GM23338 (cell line): ENCODE measurements at regions not wholly inside any gene's neighbourhood (a gene's known extent, or its start where the extent isn't known, plus 50 kb on each side); places are given as distances from the start of the nearest gene placed in this dataset.
A peak's percentile ranks its signal among the peaks of the same experiment; 100 is the strongest.

Source experiments
- ATAC-seq: fragments of 200-7000 bp; cut with Tn5 transposase; 3 replicates; pipeline ENCODE4 v1.9.1; 2020
- DNase-seq: peaks from one replicate; pipeline ENCODE4 v3.0.0-alpha.2; 2015; ENCODE audit warnings: low spot score
- H2AFZ ChIP-seq: fragments of 200-600 bp; sonication (generic); 2 replicates; pipeline ENCODE4 v1.8.0; 2016; ENCODE audit warnings: antibody characterized with exemption, mild to moderate bottlenecking, moderate library complexity
- H3F3A ChIP-seq: fragments of 200-600 bp; sonication (generic); replicated peaks from 2 replicates; pipeline ENCODE4 v1.8.0; 2017; ENCODE audit warnings: antibody characterized with exemption, mixed run types, low read depth
- H3K27ac ChIP-seq: fragments of 200-600 bp; sonication (generic); 2 replicates; pipeline ENCODE4 v1.6.1; 2016; ENCODE audit warnings: low read depth
- H3K27me3 ChIP-seq: fragments of 200-600 bp; sonication (generic); 2 replicates; pipeline ENCODE4 v1.8.0; 2016; ENCODE audit warnings: mild to moderate bottlenecking, mixed run types, moderate library complexity; ENCODE audit not compliant: insufficient read depth
- H3K36me3 ChIP-seq: fragments of 200-600 bp; sonication (generic); 2 replicates; pipeline ENCODE4 v1.8.0; 2016; ENCODE audit warnings: mild to moderate bottlenecking; ENCODE audit not compliant: insufficient read depth
- H3K4me1 ChIP-seq: fragments of 200-600 bp; sonication (generic); 2 replicates; pipeline ENCODE4 v1.8.0; 2016; ENCODE audit warnings: mild to moderate bottlenecking, moderate library complexity; ENCODE audit not compliant: insufficient read depth
- H3K4me2 ChIP-seq: fragments of 200-600 bp; sonication (generic); 2 replicates; pipeline ENCODE4 v1.7.1; 2017; ENCODE audit warnings: mixed run types
- H3K4me3 ChIP-seq: fragments of 200-600 bp; sonication (generic); 2 replicates; pipeline ENCODE4 v1.6.1; 2016; ENCODE audit warnings: mixed run types
- H3K79me2 ChIP-seq: fragments of 200-600 bp; sonication (generic); replicated peaks from 2 replicates; pipeline ENCODE4 v1.8.0; 2017; ENCODE audit warnings: mild to moderate bottlenecking; ENCODE audit not compliant: insufficient read depth
- H3K9me2 ChIP-seq: fragments of 200-600 bp; sonication (generic); 2 replicates; pipeline ENCODE4 v1.8.0; 2017; ENCODE audit not compliant: insufficient read depth
- H4K20me1 ChIP-seq: fragments of 200-600 bp; sonication (generic); replicated peaks from 2 replicates; pipeline ENCODE4 v1.8.0; 2017; ENCODE audit warnings: mild to moderate bottlenecking; ENCODE audit not compliant: insufficient read depth
- H3K27ac Mint-ChIP-seq: 2 replicates; pipeline ENCODE4 v1.8.0; 2020; ENCODE audit warnings: inconsistent platforms, mild to moderate bottlenecking, moderate library complexity, mixed read lengths
- H3K27me3 Mint-ChIP-seq: 3 replicates; pipeline ENCODE4 v1.8.0; 2022; ENCODE audit warnings: low read depth, mild to moderate bottlenecking, moderate library complexity, mixed read lengths, inconsistent platforms; ENCODE audit not compliant: insufficient read depth, poor library complexity
- H3K36me3 Mint-ChIP-seq: 3 replicates; pipeline ENCODE4 v1.8.0; 2021; ENCODE audit warnings: low read depth, mild to moderate bottlenecking, inconsistent platforms, moderate library complexity, mixed read lengths
- H3K4me1 Mint-ChIP-seq: 3 replicates; pipeline ENCODE4 v1.8.0; 2020; ENCODE audit warnings: mild to moderate bottlenecking, inconsistent platforms, mixed read lengths
- H3K4me3 Mint-ChIP-seq: 3 replicates; pipeline ENCODE4 v1.8.0; 2021; ENCODE audit warnings: moderate library complexity, mild to moderate bottlenecking, inconsistent platforms, mixed read lengths
- H3K9me3 Mint-ChIP-seq: 3 replicates; pipeline ENCODE4 v1.8.0; 2020; ENCODE audit warnings: moderate library complexity, mild to moderate bottlenecking, inconsistent platforms, mixed read lengths
- CREB1 ChIP-seq: fragments of 250-450 bp; sonication (Bioruptor Pico); IDR thresholded peaks from 2 replicates; pipeline ENCODE4 v1.5.0; 2020; ENCODE audit warnings: low read depth, mild to moderate bottlenecking, moderate library complexity
- CTCF ChIP-seq, 2 experiments: fragments of 200-600 bp in 1 of 2; sonication (generic) in 1 of 2; conservative IDR thresholded peaks; 2 replicates each; pipeline versions ENCODE4 v1.5.1 to v1.6.1; 2016 to 2017; ENCODE audit warnings: antibody characterized with exemption in 2 of 2, low read depth in 2 of 2, mild to moderate bottlenecking in 2 of 2, moderate library complexity in 1 of 2
- EZH2 ChIP-seq: fragments of 200-600 bp; sonication (generic); IDR thresholded peaks from one replicate; pipeline ENCODE4 v1.8.0; 2017; ENCODE audit warnings: antibody characterized with exemption, mild to moderate bottlenecking, low read depth; ENCODE audit not compliant: unreplicated experiment
- EZH2phosphoT487 ChIP-seq: fragments of 200-600 bp; sonication (generic); IDR thresholded peaks from one replicate; pipeline ENCODE4 v1.8.1; 2018; ENCODE audit warnings: antibody characterized with exemption; ENCODE audit not compliant: unreplicated experiment
- JUNB ChIP-seq: IDR thresholded peaks from one replicate; pipeline ENCODE4 v1.6.1; 2016; ENCODE audit warnings: antibody characterized with exemption; ENCODE audit not compliant: unreplicated experiment
- NANOG ChIP-seq: IDR thresholded peaks from 2 replicates; pipeline ENCODE4 v1.6.1; 2016; ENCODE audit warnings: antibody characterized with exemption, borderline replicate concordance
- POLR2AphosphoS5 ChIP-seq: IDR thresholded peaks from 2 replicates; pipeline ENCODE4 v1.6.1; 2016; ENCODE audit warnings: antibody characterized with exemption, low read depth
- STAT1 ChIP-seq: IDR thresholded peaks from one replicate; pipeline ENCODE4 v1.6.1; 2016; ENCODE audit warnings: antibody characterized with exemption; ENCODE audit not compliant: unreplicated experiment
- ZNF114 ChIP-seq: fragments of 250-450 bp; sonication (Bioruptor Pico); IDR thresholded peaks from 2 replicates; pipeline ENCODE4 v1.5.0; 2020; ENCODE audit warnings: mild to moderate bottlenecking, moderate library complexity
- ZNF331 ChIP-seq: fragments of 250-450 bp; sonication (Bioruptor Pico); IDR thresholded peaks from 2 replicates; pipeline ENCODE4 v1.5.0; 2020; ENCODE audit warnings: low read depth, mild to moderate bottlenecking, moderate library complexity
- ZNF462 ChIP-seq: fragments of 250-450 bp; sonication (Bioruptor Pico); IDR thresholded peaks from 2 replicates; pipeline ENCODE4 v1.5.0; 2020; ENCODE audit warnings: mild to moderate bottlenecking, moderate library complexity
- TF ChIP-seq, protein P1 (sequence below): IDR thresholded peaks from one replicate; pipeline ENCODE4 v1.6.1; 2018; ENCODE audit warnings: antibody characterized with exemption; ENCODE audit not compliant: unreplicated experiment
- TF ChIP-seq, protein P2 (sequence below): IDR thresholded peaks from 2 replicates; pipeline ENCODE4 v1.6.1; 2016; ENCODE audit warnings: antibody characterized with exemption

- Histone ChIP-seq H3K27ac (no peak overlapping the region), H3K4me1 (no peaks in the 10 kb centered on the region), H3K79me2 (no peaks in the 10 kb centered on the region), H2AFZ (no peak overlapping the region), H3K4me3 (no peak overlapping the region), H4K20me1 (no peaks in the 10 kb centered on the region), H3K36me3 (no peaks in the 10 kb centered on the region), H3F3A (no peaks in the 10 kb centered on the region), H3K4me2 (no peak overlapping the region), H3K9me2 (0 out of 2 replicates have a peak, but pooled peaks cover 8% of the 10 kb centered on the region), H3K27me3 (no peaks in the 10 kb centered on the region)
- H3K36me3 Mint-ChIP-seq = no peaks in the 10 kb centered on the region
- H3K27ac Mint-ChIP-seq = no peak overlapping the region
- H3K4me1 Mint-ChIP-seq = no peaks in the 10 kb centered on the region
- no peak overlapping the region for H3K4me3 Mint-ChIP-seq
- no peak for TF ChIP-seq JUNB
- TF ChIP-seq ZNF462 (CRISPR knock-in tag) = no peak
- no peak for TF ChIP-seq POLR2AphosphoS5
- TF ChIP-seq, protein P1, sequence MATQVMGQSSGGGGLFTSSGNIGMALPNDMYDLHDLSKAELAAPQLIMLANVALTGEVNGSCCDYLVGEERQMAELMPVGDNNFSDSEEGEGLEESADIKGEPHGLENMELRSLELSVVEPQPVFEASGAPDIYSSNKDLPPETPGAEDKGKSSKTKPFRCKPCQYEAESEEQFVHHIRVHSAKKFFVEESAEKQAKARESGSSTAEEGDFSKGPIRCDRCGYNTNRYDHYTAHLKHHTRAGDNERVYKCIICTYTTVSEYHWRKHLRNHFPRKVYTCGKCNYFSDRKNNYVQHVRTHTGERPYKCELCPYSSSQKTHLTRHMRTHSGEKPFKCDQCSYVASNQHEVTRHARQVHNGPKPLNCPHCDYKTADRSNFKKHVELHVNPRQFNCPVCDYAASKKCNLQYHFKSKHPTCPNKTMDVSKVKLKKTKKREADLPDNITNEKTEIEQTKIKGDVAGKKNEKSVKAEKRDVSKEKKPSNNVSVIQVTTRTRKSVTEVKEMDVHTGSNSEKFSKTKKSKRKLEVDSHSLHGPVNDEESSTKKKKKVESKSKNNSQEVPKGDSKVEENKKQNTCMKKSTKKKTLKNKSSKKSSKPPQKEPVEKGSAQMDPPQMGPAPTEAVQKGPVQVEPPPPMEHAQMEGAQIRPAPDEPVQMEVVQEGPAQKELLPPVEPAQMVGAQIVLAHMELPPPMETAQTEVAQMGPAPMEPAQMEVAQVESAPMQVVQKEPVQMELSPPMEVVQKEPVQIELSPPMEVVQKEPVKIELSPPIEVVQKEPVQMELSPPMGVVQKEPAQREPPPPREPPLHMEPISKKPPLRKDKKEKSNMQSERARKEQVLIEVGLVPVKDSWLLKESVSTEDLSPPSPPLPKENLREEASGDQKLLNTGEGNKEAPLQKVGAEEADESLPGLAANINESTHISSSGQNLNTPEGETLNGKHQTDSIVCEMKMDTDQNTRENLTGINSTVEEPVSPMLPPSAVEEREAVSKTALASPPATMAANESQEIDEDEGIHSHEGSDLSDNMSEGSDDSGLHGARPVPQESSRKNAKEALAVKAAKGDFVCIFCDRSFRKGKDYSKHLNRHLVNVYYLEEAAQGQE = no peak
- TF ChIP-seq NANOG = no peak
- TF ChIP-seq CREB1 (CRISPR knock-in tag) = no peak
- no peak for TF ChIP-seq STAT1
- TF ChIP-seq, protein P2, sequence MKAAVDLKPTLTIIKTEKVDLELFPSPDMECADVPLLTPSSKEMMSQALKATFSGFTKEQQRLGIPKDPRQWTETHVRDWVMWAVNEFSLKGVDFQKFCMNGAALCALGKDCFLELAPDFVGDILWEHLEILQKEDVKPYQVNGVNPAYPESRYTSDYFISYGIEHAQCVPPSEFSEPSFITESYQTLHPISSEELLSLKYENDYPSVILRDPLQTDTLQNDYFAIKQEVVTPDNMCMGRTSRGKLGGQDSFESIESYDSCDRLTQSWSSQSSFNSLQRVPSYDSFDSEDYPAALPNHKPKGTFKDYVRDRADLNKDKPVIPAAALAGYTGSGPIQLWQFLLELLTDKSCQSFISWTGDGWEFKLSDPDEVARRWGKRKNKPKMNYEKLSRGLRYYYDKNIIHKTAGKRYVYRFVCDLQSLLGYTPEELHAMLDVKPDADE = no peak
- TF ChIP-seq ZNF114 = no peak
- no peak for TF ChIP-seq CTCF (conservative IDR thresholded peaks at IDR 0.05; ENCODE audit: low read depth in 2 of 2)
- TF ChIP-seq EZH2phosphoT487 = no peak
- no peak for TF ChIP-seq EZH2
- no peak for TF ChIP-seq ZNF331 (CRISPR knock-in tag)
- H3K27me3 Mint-ChIP-seq = no peaks in the 10 kb centered on the region
- no peaks in the 10 kb centered on the region; the same call in 2 of the 3 replicates for H3K9me3 Mint-ChIP-seq
- peak; percentile 17 for DNase-seq
- ATAC-seq = no peak
Measured at GRCh38 chr5:43917925-43918324, 314.9 kb downstream of the NNT start.
